Skeletal muscle cell (primary cell): ENCODE measurements at regions not wholly inside any gene's neighbourhood (a gene's known extent, or its start where the extent isn't known, plus 50 kb on each side); places are given as distances from the start of the nearest gene placed in this dataset.
"Not testable (repeated sequence)": the region's sequence is repeated elsewhere in the genome, so short reads cannot be mapped to it uniquely, and the experiment has no call there.

Experiments
- DNase-seq: peaks from one replicate; pipeline ENCODE4 v3.0.0-alpha.2; 2010; ENCODE audit warnings: low read depth
- H3K4me3 ChIP-seq: 2 replicates; pipeline ENCODE4 v1.5.1; 2011; ENCODE audit warnings: low read depth, mild to moderate bottlenecking, control low read depth, low read length, moderate library complexity

DNA sequence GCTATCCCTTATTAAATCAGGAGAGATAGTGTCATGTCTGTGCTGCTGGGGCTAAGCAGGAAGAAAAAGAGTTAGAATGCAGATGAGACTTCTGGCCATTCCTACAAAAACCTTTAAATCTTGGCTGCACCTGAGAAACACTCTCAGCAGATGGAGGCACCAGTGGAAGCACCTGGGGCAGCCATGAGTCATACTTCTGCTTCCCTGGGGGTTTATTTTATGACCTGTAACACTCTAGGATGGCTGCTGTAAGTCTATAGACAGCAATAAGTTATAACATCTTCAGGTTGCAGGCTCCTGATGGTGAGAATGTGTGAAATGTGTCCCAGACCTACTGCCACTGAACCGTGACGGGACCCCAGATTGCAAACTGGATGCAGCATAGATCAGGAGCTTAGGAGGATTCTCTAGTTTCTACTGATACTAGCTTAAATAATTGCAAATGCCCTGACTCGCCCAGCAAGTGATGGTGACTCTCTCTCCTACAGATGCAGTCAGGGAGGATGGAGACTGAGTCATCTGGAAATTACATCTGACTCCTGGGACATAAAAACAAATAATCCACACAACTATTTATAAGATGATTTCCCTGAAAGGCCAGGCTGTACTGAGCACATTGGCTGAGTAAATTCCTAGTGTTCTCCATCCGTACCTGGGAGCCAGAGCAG, 479.2 kb downstream of the RPIA start:
- DNase-seq, H3K4me3 ChIP-seq: not testable (repeated sequence)

DNA sequence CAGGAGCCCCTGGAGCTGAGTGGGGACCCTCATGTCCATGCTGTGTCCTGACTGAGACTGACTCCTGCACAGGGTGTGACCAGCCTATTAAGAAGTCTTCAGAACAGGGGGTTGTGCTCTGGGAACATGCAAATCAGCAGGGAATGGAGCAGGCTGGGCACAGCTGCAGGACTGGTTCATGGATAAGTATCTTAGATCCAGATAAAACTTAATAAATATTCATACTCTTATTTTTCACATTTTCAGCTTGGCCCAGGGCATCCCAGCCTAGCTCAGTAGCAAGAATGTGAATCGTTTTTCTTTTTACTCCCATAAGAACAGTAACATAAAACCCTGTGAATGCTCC, 479.7 kb downstream of the RPIA start:
- not testable (repeated sequence) for DNase-seq, H3K4me3 ChIP-seq

GRCh38 chr2:89177004-89177403, 485.5 kb downstream of the RPIA start:
- DNase-seq, H3K4me3 ChIP-seq: not testable (repeated sequence)

- not testable (repeated sequence) for H3K4me3 ChIP-seq, DNase-seq
Measured at GRCh38 chr2:89182221-89182620, 490.7 kb downstream of the RPIA start.

DNA sequence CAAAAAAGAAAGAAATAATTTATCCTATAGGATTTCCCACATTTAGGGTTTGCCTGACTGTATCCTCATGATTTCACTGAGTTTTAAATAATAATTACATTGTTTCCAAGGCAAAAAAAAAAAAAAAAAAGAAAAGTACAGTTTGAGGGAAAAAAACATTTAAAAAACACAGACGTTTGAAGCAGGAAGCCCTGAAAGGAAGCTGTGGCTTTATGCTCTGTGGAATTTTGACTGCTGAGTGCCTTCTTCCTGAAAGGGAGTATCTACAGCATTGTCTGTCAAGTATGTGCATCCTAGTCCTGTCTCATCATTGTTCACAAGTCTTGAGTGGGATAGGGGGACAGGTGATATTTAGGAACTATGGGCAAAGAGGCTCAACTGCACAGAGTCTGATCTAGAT, 493.3 kb downstream of the RPIA start:
- DNase-seq, H3K4me3 ChIP-seq: not testable (repeated sequence)

DNA sequence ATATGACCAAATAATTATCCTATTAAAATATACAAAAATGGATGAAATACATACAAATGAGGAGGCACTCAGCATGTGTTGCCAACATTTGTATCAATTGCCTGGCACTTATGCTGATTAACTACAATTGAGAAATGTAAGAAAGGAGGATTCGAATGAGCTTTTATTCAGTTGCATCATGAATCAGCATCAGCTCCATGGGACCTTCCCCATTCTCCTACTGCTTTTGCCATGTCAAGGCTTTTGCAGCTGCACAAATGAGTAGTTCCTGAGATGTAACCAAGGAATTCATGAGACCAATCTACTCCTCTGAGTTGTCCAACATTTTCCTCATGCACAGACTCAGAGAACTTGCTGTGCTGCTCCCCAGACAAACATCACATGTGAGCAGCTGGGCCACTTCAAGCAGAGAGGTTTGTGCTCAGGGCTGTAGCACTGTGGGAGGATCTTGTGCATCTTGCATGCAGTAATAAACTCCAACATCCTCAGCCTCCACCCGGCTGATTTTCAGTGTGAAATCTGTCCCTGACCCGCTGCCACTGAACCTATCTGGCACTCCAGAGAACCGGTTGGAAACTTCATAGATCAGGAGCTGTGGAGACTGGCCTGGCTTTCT, 504.3 kb downstream of the RPIA start:
- not testable (repeated sequence) for DNase-seq

GRCh38 chr2:89196719-89197118, 505.2 kb downstream of the RPIA start:
- not testable (repeated sequence) for DNase-seq, H3K4me3 ChIP-seq

More for the DNA sequence above, 504.3 kb downstream of the RPIA start:
- not testable (repeated sequence) for H3K4me3 ChIP-seq

GRCh38 chr2:89198026-89198425, 506.6 kb downstream of the RPIA start:
- not testable (repeated sequence) for DNase-seq, H3K4me3 ChIP-seq

DNA sequence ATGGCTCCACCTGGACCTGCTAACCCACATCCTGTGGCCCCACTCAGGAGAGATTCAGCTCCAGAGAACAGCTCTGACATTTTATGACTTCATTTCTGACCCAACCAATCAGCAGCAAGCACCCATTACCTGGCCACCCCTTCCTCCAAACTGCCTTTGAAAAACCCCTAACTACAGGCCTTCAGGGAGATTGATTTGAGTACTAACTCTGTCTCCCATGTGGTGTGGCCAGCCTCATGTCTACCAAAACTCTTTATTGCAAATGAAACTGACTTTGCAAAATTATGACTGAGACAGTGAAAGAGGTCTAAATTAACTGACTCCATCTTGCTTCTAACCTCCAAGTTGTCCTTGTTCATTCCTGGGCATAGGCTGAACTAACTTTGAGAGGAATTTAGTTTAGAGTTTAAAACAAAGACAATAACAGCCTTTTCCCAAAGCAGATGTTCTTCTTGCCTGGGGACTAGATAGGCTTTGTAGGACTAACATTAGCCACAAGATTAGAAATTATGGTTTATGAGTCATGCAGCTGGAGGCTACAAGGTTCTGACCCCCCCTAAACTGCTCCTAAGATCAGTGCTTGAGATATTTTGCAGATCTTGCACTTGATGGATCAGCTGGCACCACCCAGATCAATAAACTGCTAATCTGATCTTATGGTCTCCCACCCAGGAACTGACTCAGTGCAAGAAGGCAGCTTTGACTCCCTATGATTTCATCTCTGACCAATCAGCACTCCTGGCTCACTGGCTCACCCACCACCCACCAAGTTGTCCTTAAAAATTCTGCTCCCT, 508.2 kb downstream of the RPIA start:
- H3K4me3 ChIP-seq, DNase-seq: not testable (repeated sequence)

GRCh38 chr2:89200247-89200527, 508.7 kb downstream of the RPIA start:
- DNase-seq = not testable (repeated sequence)

GRCh38 chr2:89202518-89202917, 511.0 kb downstream of the RPIA start:
- DNase-seq, H3K4me3 ChIP-seq: not testable (repeated sequence)

More at GRCh38 chr2:89200247-89200527, 508.7 kb downstream of the RPIA start:
- not testable (repeated sequence) for H3K4me3 ChIP-seq

- not testable (repeated sequence) for DNase-seq, H3K4me3 ChIP-seq
Measured at GRCh38 chr2:89205153-89205552, 513.7 kb downstream of the RPIA start.

DNA sequence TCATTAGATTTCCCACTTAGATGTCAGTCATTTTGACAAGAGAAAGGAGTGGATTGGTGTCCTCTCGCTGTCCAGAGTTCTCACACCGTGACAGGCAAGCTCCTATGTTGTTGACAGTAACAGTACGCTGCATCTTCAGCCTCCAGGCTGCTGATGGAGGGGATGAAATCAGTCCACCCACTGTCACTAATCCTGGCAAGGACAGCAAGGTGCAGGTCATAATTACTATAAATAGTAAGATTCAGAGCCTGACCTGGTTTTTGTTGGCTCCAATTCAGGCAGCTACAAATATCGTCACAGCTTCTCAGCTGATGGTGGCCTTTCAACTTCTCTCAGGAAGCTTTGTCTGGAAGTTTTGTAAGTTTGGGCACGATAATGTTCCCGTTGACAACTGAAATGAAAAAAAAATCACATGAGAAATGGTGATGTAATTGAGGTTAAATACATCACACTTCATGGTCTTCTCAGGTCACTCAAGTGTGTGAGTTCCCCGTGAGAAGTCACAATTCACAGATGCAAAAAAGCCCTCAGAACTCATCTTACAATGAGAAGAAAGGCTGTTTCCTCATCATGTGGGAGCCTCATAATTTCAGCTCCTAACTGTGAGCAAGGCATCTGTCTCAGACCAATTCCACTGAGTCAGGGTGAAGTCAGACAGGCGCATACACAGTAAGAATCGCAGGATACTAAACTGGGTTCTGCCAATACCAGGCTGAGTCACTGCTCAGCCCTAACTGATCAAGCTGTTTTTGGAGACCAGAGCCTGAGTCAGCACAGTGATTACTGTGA, 516.9 kb downstream of the RPIA start:
- H3K4me3 ChIP-seq = not testable (repeated sequence)
- DNase-seq = peak; percentile 62

GRCh38 chr2:89213151-89213550, 521.7 kb downstream of the RPIA start:
- DNase-seq = peak; percentile 3
- H3K4me3 ChIP-seq = not testable (repeated sequence)

DNA sequence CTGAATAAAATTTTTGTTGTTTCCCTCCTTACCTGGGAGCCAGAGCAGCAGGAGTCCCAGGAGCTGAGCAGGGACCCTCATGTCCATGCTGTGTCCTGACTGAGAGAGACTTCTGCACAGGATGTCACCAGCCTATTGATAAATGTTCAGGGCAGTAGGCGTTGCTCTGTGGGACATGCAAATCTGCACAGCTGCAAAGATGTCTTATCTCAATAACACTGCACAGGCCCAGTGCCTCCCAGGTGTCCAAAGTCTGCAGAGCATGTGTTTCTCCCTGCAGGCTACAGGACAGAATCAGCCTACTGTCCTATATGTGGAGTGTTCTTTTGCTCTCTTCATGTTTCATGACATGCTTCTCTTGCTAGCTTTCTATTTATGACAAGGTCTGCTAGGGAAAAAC, 522.3 kb downstream of the RPIA start:
- DNase-seq = not testable (repeated sequence)

GRCh38 chr2:89221474-89221873, 530.0 kb downstream of the RPIA start:
- not testable (repeated sequence) for DNase-seq

More for the DNA sequence above, 522.3 kb downstream of the RPIA start:
- H3K4me3 ChIP-seq = not testable (repeated sequence)

GRCh38 chr2:89222063-89222732, 530.7 kb downstream of the RPIA start:
- DNase-seq, H3K4me3 ChIP-seq: not testable (repeated sequence)

More at GRCh38 chr2:89221474-89221873, 530.0 kb downstream of the RPIA start:
- H3K4me3 ChIP-seq = not testable (repeated sequence)

DNA sequence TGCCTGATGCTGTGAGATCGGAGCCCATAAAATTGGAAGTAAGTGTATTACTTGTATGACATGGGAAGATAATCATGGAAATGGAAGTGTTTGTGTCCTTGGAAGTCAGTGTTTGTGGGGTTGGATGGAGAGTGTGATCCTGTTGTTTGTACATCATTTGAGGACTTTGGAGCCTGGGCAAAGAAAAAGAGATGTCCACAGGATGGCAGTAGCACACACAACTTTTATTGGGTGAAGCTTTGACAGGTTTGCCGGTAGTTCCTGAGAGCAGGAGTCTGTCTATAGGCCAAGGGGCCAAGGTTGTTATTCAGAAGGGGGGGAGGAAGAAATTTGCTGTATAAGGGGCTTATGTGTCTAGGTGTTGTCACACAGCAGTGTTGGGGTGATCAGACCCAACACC, 533.3 kb downstream of the RPIA start:
- DNase-seq, H3K4me3 ChIP-seq: not testable (repeated sequence)

DNA sequence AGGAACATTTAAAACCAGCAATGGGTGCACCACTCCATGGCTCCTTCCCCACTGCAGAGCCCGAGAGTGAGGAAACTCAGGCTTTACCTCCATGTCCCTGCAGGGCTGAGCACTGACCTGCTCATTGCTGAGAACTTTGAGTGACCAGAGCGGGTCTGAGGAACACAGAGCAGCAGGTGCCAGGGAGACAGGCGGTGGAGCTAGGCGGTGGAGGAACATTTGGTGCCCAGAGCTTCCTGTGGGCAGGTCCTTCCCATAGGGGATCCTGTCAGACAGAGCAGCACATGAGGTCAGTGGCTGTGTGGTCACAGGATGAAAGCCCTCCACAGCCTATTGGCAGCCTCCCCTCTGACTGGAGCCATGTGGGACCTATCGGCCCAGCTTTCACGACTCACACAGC, 538.5 kb downstream of the RPIA start:
- H3K4me3 ChIP-seq, DNase-seq: not testable (repeated sequence)
